H9 (cell line): ENCODE measurements at regions not wholly inside any gene's neighbourhood (a gene's known extent, or its start where the extent isn't known, plus 50 kb on each side); places are given as distances from the start of the nearest gene placed in this dataset.
A peak's percentile ranks its signal among the peaks of the same experiment; 100 is the strongest.

ENCODE experiments used
- DNase-seq: peaks from one replicate; pipeline ENCODE4 v3.0.0-alpha.2; 2017
- H2AFZ ChIP-seq: one replicate; pipeline ENCODE4 v1.6.1; 2013; ENCODE audit warnings: mild to moderate bottlenecking, low read length, control low read depth, moderate library complexity
- H2AK5ac ChIP-seq: 2 replicates; pipeline ENCODE4 v1.6.1; 2013; ENCODE audit warnings: low read length, control low read depth, mixed read lengths; ENCODE audit not compliant: insufficient read length
- H2BK120ac ChIP-seq: one replicate; pipeline ENCODE4 v1.6.1; 2013; ENCODE audit warnings: low read depth, mild to moderate bottlenecking, low read length, control low read depth, inconsistent platforms; ENCODE audit not compliant: poor library complexity, severe bottlenecking
- H2BK12ac ChIP-seq: 2 replicates; pipeline ENCODE4 v1.6.1; 2013; ENCODE audit warnings: low read length, control low read depth, mixed read lengths, low read depth; ENCODE audit not compliant: insufficient read length
- H2BK15ac ChIP-seq: 2 replicates; pipeline ENCODE4 v1.6.1; 2013; ENCODE audit warnings: low read depth, low read length, control low read depth
- H2BK20ac ChIP-seq: one replicate; pipeline ENCODE4 v1.6.1; 2013; ENCODE audit warnings: low read depth, mild to moderate bottlenecking, low read length, control low read depth, inconsistent platforms; ENCODE audit not compliant: poor library complexity, severe bottlenecking
- H2BK5ac ChIP-seq: 2 replicates; pipeline ENCODE4 v1.6.1; 2013; ENCODE audit warnings: low read length, control low read depth, mixed read lengths; ENCODE audit not compliant: insufficient read length
- H3K14ac ChIP-seq: 2 replicates; pipeline ENCODE4 v1.6.1; 2013; ENCODE audit warnings: low read length, control low read depth; ENCODE audit not compliant: insufficient read depth
- H3K18ac ChIP-seq: 2 replicates; pipeline ENCODE4 v1.6.1; 2013; ENCODE audit warnings: low read depth, mild to moderate bottlenecking, mixed read lengths, low read length, control low read depth; ENCODE audit not compliant: insufficient read length
- H3K23ac ChIP-seq: 2 replicates; pipeline ENCODE4 v1.6.1; 2013; ENCODE audit warnings: low read length, control low read depth, mixed read lengths, low read depth; ENCODE audit not compliant: insufficient read length
- H3K23me2 ChIP-seq: 2 replicates; pipeline ENCODE4 v1.6.1; 2013; ENCODE audit warnings: low read depth, mild to moderate bottlenecking, mixed read lengths, low read length, control low read depth; ENCODE audit not compliant: insufficient read length, poor library complexity, severe bottlenecking
- H3K27ac ChIP-seq: 2 replicates; pipeline ENCODE4 v1.5.1; 2013; ENCODE audit warnings: low read length, control low read depth, mixed read lengths, low read depth; ENCODE audit not compliant: insufficient read length
- H3K27me3 ChIP-seq: 2 replicates; pipeline ENCODE4 v1.6.1; 2013; ENCODE audit warnings: low read length, control low read depth, inconsistent platforms; ENCODE audit not compliant: insufficient read depth
- H3K4ac ChIP-seq: 2 replicates; pipeline ENCODE4 v1.6.1; 2013; ENCODE audit warnings: low read depth, mild to moderate bottlenecking, control low read depth, inconsistent platforms, low read length, moderate library complexity
- H3K4me1 ChIP-seq: 2 replicates; pipeline ENCODE4 v1.6.1; 2013; ENCODE audit warnings: low read length, control low read depth, inconsistent platforms; ENCODE audit not compliant: insufficient read depth
- H3K4me2 ChIP-seq: 2 replicates; pipeline ENCODE4 v1.6.1; 2013; ENCODE audit warnings: low read length, control low read depth, mixed read lengths; ENCODE audit not compliant: insufficient read length, insufficient read depth
- H3K56ac ChIP-seq: 2 replicates; pipeline ENCODE4 v1.6.1; 2013; ENCODE audit warnings: low read depth, mild to moderate bottlenecking, mixed read lengths, low read length, control low read depth; ENCODE audit not compliant: insufficient read length
- H3K79me1 ChIP-seq: 2 replicates; pipeline ENCODE4 v1.6.1; 2013; ENCODE audit warnings: low read depth, mild to moderate bottlenecking, moderate library complexity, low read length, control low read depth, inconsistent platforms; ENCODE audit not compliant: insufficient read depth, poor library complexity, severe bottlenecking
- H3K79me2 ChIP-seq: 2 replicates; pipeline ENCODE4 v1.6.1; 2013; ENCODE audit warnings: low read length, control low read depth, inconsistent platforms; ENCODE audit not compliant: insufficient read depth
- H3K9ac ChIP-seq: 2 replicates; pipeline ENCODE4 v1.6.1; 2013; ENCODE audit warnings: low read length, control low read depth, mixed read lengths; ENCODE audit not compliant: insufficient read length; ENCODE audit errors: extremely low read depth
- H3K9me3 ChIP-seq: one replicate; pipeline ENCODE4 v1.6.1; 2013; ENCODE audit warnings: low read depth, low read length, inconsistent platforms; ENCODE audit not compliant: control insufficient read depth
- H3T11ph ChIP-seq: one replicate; pipeline ENCODE4 v1.6.1; 2013; ENCODE audit warnings: mild to moderate bottlenecking, low read length, control low read depth, inconsistent platforms
- H4K20me1 ChIP-seq: one replicate; pipeline ENCODE4 v1.6.1; 2013; ENCODE audit not compliant: control insufficient read depth, insufficient read length, insufficient read depth
- H4K5ac ChIP-seq: 2 replicates; pipeline ENCODE4 v1.6.1; 2013; ENCODE audit warnings: low read depth, mild to moderate bottlenecking, mixed read lengths, low read length, control low read depth; ENCODE audit not compliant: insufficient read length
- H4K8ac ChIP-seq: replicated peaks from 2 replicates; pipeline ENCODE4 v1.6.1; 2013; ENCODE audit warnings: low read length, control low read depth, mixed read lengths, low read depth; ENCODE audit not compliant: insufficient read length
- H4K91ac ChIP-seq: 2 replicates; pipeline ENCODE4 v1.6.1; 2013; ENCODE audit warnings: low read depth, mild to moderate bottlenecking, moderate library complexity, mixed read lengths, low read length, control low read depth; ENCODE audit not compliant: insufficient read length
- H3K27ac Mint-ChIP-seq, 3 experiments: 2 replicates in 2 of 3; 3 replicates in 1 of 3; pipeline ENCODE4 v1.8.0; 2020 to 2021; ENCODE audit warnings: mixed read lengths in 3 of 3, mild to moderate bottlenecking in 1 of 3, moderate library complexity in 1 of 3
- H3K27me3 Mint-ChIP-seq: 2 replicates; pipeline ENCODE4 v1.8.0; 2021; ENCODE audit warnings: low read depth, mild to moderate bottlenecking, moderate library complexity, mixed read lengths
- H3K36me3 Mint-ChIP-seq, 3 experiments: 2 replicates in 2 of 3; 3 replicates in 1 of 3; pipeline ENCODE4 v1.8.0; 2020 to 2021; ENCODE audit warnings: low read depth in 3 of 3, mixed read lengths in 3 of 3; ENCODE audit not compliant: insufficient read depth in 1 of 3
- H3K4me1 Mint-ChIP-seq, 2 experiments: 2 replicates each; pipeline ENCODE4 v1.8.0; 2020; ENCODE audit warnings: mixed read lengths in 2 of 2
- H3K4me3 Mint-ChIP-seq, 2 experiments: 2 replicates in 1 of 2; 3 replicates in 1 of 2; pipeline ENCODE4 v1.8.0; 2020 to 2021; ENCODE audit warnings: mild to moderate bottlenecking in 2 of 2, mixed read lengths in 2 of 2, moderate library complexity in 1 of 2
- H3K9me3 Mint-ChIP-seq, 2 experiments: 2 replicates in 1 of 2; 3 replicates in 1 of 2; pipeline ENCODE4 v1.8.0; 2020; ENCODE audit warnings: mild to moderate bottlenecking in 2 of 2, mixed read lengths in 2 of 2, moderate library complexity in 1 of 2
- WGBS: extraction: QIAGEN DNeasy Blood & Tissue Kit; methylation state at CpG from one replicate; pipeline ENCODE4 v1.1.7; 2013; ENCODE audit warnings: missing lambda C conversion rate, low lambda C conversion rate, mixed read lengths; ENCODE audit not compliant: insufficient read length; ENCODE audit errors: extremely low coverage; 5-methylcytosine and 5-hydroxymethylcytosine counted together
- TF ChIP-seq, protein P1 (sequence below): fragments of 200-600 bp; sonication (generic); conservative IDR thresholded peaks from 3 replicates; pipeline ENCODE4 v1.8.0; 2021; ENCODE audit warnings: antibody characterized with exemption, mild to moderate bottlenecking

DNA sequence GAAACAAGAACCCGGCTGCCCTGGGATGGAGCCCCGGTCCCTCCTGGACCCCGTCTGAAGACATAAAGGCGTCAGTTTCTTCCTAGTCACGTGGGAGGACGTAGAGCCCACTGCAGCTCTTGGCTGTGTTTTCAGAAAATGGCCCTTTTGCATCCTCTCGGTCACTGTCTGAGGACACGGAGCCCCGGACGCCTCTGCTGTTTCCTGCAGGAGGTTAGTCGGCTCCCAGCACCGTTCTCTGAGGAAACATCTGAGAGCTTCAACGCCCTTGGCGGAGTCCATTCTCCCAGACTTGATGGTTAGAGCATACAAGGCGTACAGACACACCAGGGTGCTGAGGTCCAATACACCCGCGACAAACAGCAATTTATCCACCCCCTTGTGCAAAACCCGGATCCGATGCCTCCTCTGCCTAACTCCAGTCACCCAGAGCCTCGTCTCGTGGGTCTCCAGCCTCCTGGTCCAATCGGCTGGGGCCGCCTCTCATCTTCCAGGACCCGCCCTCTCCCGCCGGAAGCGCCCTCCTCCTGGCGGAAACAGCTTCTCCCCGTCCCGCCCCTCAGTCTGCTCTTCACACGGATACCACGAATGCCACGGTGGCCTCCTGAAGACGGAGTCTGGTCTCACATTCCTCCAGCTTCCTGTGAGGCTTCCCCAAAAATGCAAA lies 119.4 kb downstream of the TMEM18 start:
- Histone ChIP-seq H2BK120ac (no peak overlapping the region), H3K79me1 (no peaks in the 10 kb centered on the region), H3K56ac (no peak overlapping the region), H2AFZ (no peak overlapping the region), H3K4ac (no peak overlapping the region), H3K27me3 (no peaks in the 10 kb centered on the region), H3K4me1 (peaks cover 2% of the 10 kb centered on the region; the same call in 1 of the 2 replicates), H3K23ac (no peak overlapping the region), H2BK15ac (no peak overlapping the region), H2AK5ac (no peak overlapping the region), H3K9ac (no peak overlapping the region), H4K20me1 (no peaks in the 10 kb centered on the region), H4K8ac (no peak overlapping the region), H4K5ac (no peak overlapping the region), H4K91ac (no peak overlapping the region), H3K79me2 (no peaks in the 10 kb centered on the region), H3T11ph (no peak overlapping the region), H3K27ac (no peak overlapping the region), H3K9me3 (no peaks in the 10 kb centered on the region), H3K18ac (no peak overlapping the region), H2BK20ac (no peak overlapping the region), H2BK12ac (no peak overlapping the region), H3K14ac (no peak overlapping the region), H3K23me2 (no peaks in the 10 kb centered on the region), H2BK5ac (no peak overlapping the region), H3K4me2 (no peak overlapping the region)
- Mint-ChIP-seq H3K4me1 (peaks cover 6 to 10% of the 10 kb centered on the region in 2 experiments; a peak in 3 of 4 replicates), H3K27me3 (peaks cover 16% of the 10 kb centered on the region), H3K4me3 (no peak overlapping the region), H3K36me3 (no peaks in the 10 kb centered on the region), H3K9me3 (no peaks in the 10 kb centered on the region; a peak in 1 of 5 replicates), H3K27ac (peak overlapping the region in 1 of 3 experiments; percentile 44; a peak in 1 of 7 replicates)
- WGBS, result no CpG with 5 or more reads among the region's 34 CpGs
- TF ChIP-seq, protein P1, sequence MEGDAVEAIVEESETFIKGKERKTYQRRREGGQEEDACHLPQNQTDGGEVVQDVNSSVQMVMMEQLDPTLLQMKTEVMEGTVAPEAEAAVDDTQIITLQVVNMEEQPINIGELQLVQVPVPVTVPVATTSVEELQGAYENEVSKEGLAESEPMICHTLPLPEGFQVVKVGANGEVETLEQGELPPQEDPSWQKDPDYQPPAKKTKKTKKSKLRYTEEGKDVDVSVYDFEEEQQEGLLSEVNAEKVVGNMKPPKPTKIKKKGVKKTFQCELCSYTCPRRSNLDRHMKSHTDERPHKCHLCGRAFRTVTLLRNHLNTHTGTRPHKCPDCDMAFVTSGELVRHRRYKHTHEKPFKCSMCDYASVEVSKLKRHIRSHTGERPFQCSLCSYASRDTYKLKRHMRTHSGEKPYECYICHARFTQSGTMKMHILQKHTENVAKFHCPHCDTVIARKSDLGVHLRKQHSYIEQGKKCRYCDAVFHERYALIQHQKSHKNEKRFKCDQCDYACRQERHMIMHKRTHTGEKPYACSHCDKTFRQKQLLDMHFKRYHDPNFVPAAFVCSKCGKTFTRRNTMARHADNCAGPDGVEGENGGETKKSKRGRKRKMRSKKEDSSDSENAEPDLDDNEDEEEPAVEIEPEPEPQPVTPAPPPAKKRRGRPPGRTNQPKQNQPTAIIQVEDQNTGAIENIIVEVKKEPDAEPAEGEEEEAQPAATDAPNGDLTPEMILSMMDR, result no peak
- DNase-seq, result peak; percentile 53
